SK-N-SH treated with all-trans-retinoic acid at 6 μM for 48 hours (cell line): ENCODE measurements at regions not wholly inside any gene's neighbourhood (a gene's known extent, or its start where the extent isn't known, plus 50 kb on each side); places are given as distances from the start of the nearest gene placed in this dataset.

Experiments used
- ATAC-seq: fragments of 200-7000 bp; cut with Tn5 transposase; 3 replicates; pipeline ENCODE4 v1.9.1; 2020; ENCODE audit warnings: mild to moderate bottlenecking, moderate library complexity
- ARNTL ChIP-seq: fragments of 450-650 bp; formaldehyde crosslinking; IDR thresholded peaks from 2 replicates; pipeline ENCODE4 v1.5.0; 2020; ENCODE audit warnings: low read depth, mild to moderate bottlenecking, moderate library complexity, borderline replicate concordance
- BACH2 ChIP-seq: fragments of 250-450 bp; sonication (Bioruptor Pico); IDR thresholded peaks from 2 replicates; pipeline ENCODE4 v1.9.0; 2021; ENCODE audit warnings: mild to moderate bottlenecking, borderline replicate concordance
- ESRRG ChIP-seq: fragments of 250-450 bp; sonication (Bioruptor Pico); IDR thresholded peaks from 2 replicates; pipeline ENCODE4 v1.6.1; 2021; ENCODE audit warnings: mild to moderate bottlenecking
- ISL1 ChIP-seq: fragments of 250-450 bp; sonication (Bioruptor Pico); IDR thresholded peaks from 2 replicates; pipeline ENCODE4 v2.1.2; 2022; ENCODE audit warnings: mild to moderate bottlenecking, moderate library complexity
- PATZ1 ChIP-seq: fragments of 250-450 bp; sonication (Bioruptor Pico); IDR thresholded peaks from 2 replicates; pipeline ENCODE4 v1.8.0; 2020; ENCODE audit warnings: mild to moderate bottlenecking, moderate library complexity, borderline replicate concordance
- POU6F1 ChIP-seq: fragments of 250-450 bp; sonication (Bioruptor Pico); IDR thresholded peaks from 2 replicates; pipeline ENCODE4 v1.8.0; 2021; ENCODE audit warnings: low read depth, mild to moderate bottlenecking, moderate library complexity, borderline replicate concordance
- PPARA ChIP-seq: fragments of 250-450 bp; sonication (Bioruptor Pico); IDR thresholded peaks from 2 replicates; pipeline ENCODE4 v1.5.0; 2020; ENCODE audit warnings: mild to moderate bottlenecking, borderline replicate concordance
- SNAI2 ChIP-seq: fragments of 250-450 bp; sonication (Bioruptor Pico); IDR thresholded peaks from 2 replicates; pipeline ENCODE4 v1.5.0; 2020; ENCODE audit warnings: mild to moderate bottlenecking, moderate library complexity
- TCF4 ChIP-seq: fragments of 250-450 bp; sonication (Bioruptor Pico); IDR thresholded peaks from 2 replicates; pipeline ENCODE4 v1.8.0; 2021; ENCODE audit warnings: mild to moderate bottlenecking, moderate library complexity, borderline replicate concordance
- TOX ChIP-seq: fragments of 250-450 bp; sonication (Bioruptor Pico); IDR thresholded peaks from 2 replicates; pipeline ENCODE4 v1.8.0; 2021; ENCODE audit warnings: mild to moderate bottlenecking, moderate library complexity, borderline replicate concordance
- TSHZ2 ChIP-seq: fragments of 250-450 bp; sonication (Bioruptor Pico); IDR thresholded peaks from 2 replicates; pipeline ENCODE4 v1.5.0; 2020; ENCODE audit warnings: mild to moderate bottlenecking, moderate library complexity
- ZFP30 ChIP-seq: fragments of 450-650 bp; formaldehyde crosslinking; IDR thresholded peaks from 2 replicates; pipeline ENCODE4 v1.5.0; 2022; ENCODE audit warnings: mild to moderate bottlenecking, moderate library complexity
- ZNF565 ChIP-seq: fragments of 450-650 bp; formaldehyde crosslinking; conservative IDR thresholded peaks from 2 replicates; pipeline ENCODE4 v1.5.0; 2020; ENCODE audit warnings: low read depth, mild to moderate bottlenecking, moderate library complexity
- ZNF70 ChIP-seq: fragments of 450-650 bp; formaldehyde crosslinking; IDR thresholded peaks from 2 replicates; pipeline ENCODE4 v1.5.0; 2020; ENCODE audit warnings: mild to moderate bottlenecking, moderate library complexity
- ZNF8 ChIP-seq: fragments of 450-650 bp; formaldehyde crosslinking; IDR thresholded peaks from 2 replicates; pipeline ENCODE4 v1.5.0; 2020; ENCODE audit warnings: mild to moderate bottlenecking, moderate library complexity
- TF ChIP-seq, protein P1 (sequence below): fragments of 250-450 bp; sonication (Bioruptor Pico); IDR thresholded peaks from 2 replicates; pipeline ENCODE4 v1.5.1; 2020; ENCODE audit warnings: low read depth, mild to moderate bottlenecking, moderate library complexity

DNA sequence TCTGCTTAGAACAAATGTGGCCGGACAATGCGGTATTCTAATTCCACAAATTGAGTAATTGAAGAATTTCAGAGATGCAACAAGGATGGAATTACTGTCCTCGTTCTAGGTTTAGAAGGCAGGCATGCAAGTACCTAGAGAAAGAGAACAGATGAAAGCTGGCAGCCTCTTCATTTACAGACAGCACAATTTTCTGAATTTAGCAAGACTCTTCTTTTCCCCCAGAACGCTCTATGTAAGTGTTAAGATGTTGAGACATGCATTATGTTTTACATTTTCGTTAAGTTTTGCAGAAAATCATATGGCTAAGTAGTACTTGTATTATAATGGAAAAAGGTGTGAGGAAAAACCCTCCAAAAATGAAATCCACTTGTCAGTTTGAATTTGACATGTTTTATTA is 259.5 kb upstream of the ARRDC3 start:
- peak; percentile 45; the same call in 2 of the 3 replicates for ATAC-seq

GRCh38 chr5:91641730-91642350 is 258.7 kb upstream of the ARRDC3 start:
- peak; percentile 65; the same call in 2 of the 3 replicates for ATAC-seq
- TF ChIP-seq PATZ1 (no peak), TOX (CRISPR knock-in tag) (no peak), ISL1 (CRISPR knock-in tag) (no peak)

More for the DNA sequence above, 259.5 kb upstream of the ARRDC3 start:
- no peak for TF ChIP-seq ZNF565 (CRISPR knock-in tag)
- no peak for TF ChIP-seq PATZ1
- TF ChIP-seq SNAI2 (CRISPR knock-in tag): no peak
- TF ChIP-seq ISL1 (CRISPR knock-in tag): no peak
- no peak for TF ChIP-seq ZNF70 (CRISPR knock-in tag)
- TF ChIP-seq ZNF8 (CRISPR knock-in tag): no peak
- TF ChIP-seq ESRRG: no peak
- TF ChIP-seq ARNTL: no peak
- no peak for TF ChIP-seq POU6F1
- TF ChIP-seq TOX (CRISPR knock-in tag): no peak
- no peak for TF ChIP-seq BACH2 (CRISPR knock-in tag)
- TF ChIP-seq, protein P1, sequence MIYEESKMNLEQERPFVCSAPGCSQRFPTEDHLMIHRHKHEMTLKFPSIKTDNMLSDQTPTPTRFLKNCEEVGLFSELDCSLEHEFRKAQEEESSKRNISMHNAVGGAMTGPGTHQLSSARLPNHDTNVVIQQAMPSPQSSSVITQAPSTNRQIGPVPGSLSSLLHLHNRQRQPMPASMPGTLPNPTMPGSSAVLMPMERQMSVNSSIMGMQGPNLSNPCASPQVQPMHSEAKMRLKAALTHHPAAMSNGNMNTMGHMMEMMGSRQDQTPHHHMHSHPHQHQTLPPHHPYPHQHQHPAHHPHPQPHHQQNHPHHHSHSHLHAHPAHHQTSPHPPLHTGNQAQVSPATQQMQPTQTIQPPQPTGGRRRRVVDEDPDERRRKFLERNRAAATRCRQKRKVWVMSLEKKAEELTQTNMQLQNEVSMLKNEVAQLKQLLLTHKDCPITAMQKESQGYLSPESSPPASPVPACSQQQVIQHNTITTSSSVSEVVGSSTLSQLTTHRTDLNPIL (CRISPR knock-in tag): no peak
- TF ChIP-seq ZFP30: no peak

GRCh38 chr5:91639744-91640143 is 256.6 kb upstream of the ARRDC3 start:
- no peak for ATAC-seq
- TF ChIP-seq PATZ1: no peak
- no peak for TF ChIP-seq BACH2 (CRISPR knock-in tag)
- TF ChIP-seq PPARA (CRISPR knock-in tag): no peak
- TF ChIP-seq ZNF70 (CRISPR knock-in tag): no peak
- no peak for TF ChIP-seq SNAI2 (CRISPR knock-in tag)
- TF ChIP-seq TSHZ2 (CRISPR knock-in tag): no peak
- TF ChIP-seq TCF4 (CRISPR knock-in tag): no peak
- no peak for TF ChIP-seq ESRRG
- TF ChIP-seq TOX (CRISPR knock-in tag): no peak
- TF ChIP-seq ZFP30: no peak
